HEK293 (cell line): ENCODE measurements at regions not wholly inside any gene's neighbourhood (a gene's known extent, or its start where the extent isn't known, plus 50 kb on each side); places are given as distances from the start of the nearest gene placed in this dataset.

Experiments
- CTCF ChIA-PET: fragments of 350-600 bp; formaldehyde crosslinking; extraction: SDS; loops from one replicate; lab custom pipeline; 2021; ENCODE audit warnings: antibody characterized with exemption; lab: Yijun Ruan, JAX
- POLR2A ChIA-PET: fragments of 300-600 bp; formaldehyde crosslinking; extraction: SDS; loops from one replicate; lab custom pipeline; 2020; ENCODE audit warnings: antibody characterized with exemption, inconsistent platforms; lab: Yijun Ruan, JAX
- H3K27ac ChIP-seq: fragments of 200-500 bp; sonication (Bioruptor generic); 2 replicates; pipeline ENCODE4 v1.5.1; 2014; ENCODE audit warnings: low read depth, low read length, control low read depth, inconsistent platforms; ENCODE audit errors: extremely low read depth
- H3K36me3 ChIP-seq, 2 experiments: fragments of 200-500 bp in 1 of 2; sonication (Bioruptor generic) in 1 of 2; 1 replicate in 1 of 2; 2 replicates in 1 of 2; pipeline ENCODE4 v1.5.1; 2014 to 2017; ENCODE audit warnings: inconsistent platforms in 2 of 2, low read length in 2 of 2; ENCODE audit not compliant: control insufficient read depth in 2 of 2, insufficient read depth in 1 of 2
- H3K4me1 ChIP-seq: fragments of 200-500 bp; sonication (Bioruptor generic); 2 replicates; pipeline ENCODE4 v1.5.1; 2014; ENCODE audit warnings: mild to moderate bottlenecking, low read length, inconsistent platforms; ENCODE audit not compliant: control insufficient read depth, insufficient read depth
- H3K4me3 ChIP-seq: 2 replicates; pipeline ENCODE4 v1.5.1; 2011; ENCODE audit warnings: low read depth, mild to moderate bottlenecking, control low read depth, low read length, moderate library complexity
- H3K9me3 ChIP-seq: fragments of 200-500 bp; sonication (Bioruptor generic); 2 replicates; pipeline ENCODE4 v1.5.1; 2014; ENCODE audit warnings: low read depth, low read length, inconsistent platforms; ENCODE audit not compliant: control insufficient read depth, insufficient read depth
- GLI2 ChIP-seq: fragments of 450-650 bp; formaldehyde crosslinking; IDR thresholded peaks from 2 replicates; pipeline ENCODE4; 2017; ENCODE audit warnings: missing biosample characterization, missing genetic modification characterization, low read depth, borderline replicate concordance
- IKZF3 ChIP-seq: fragments of 450-650 bp; IDR thresholded peaks from 2 replicates; pipeline ENCODE4 v1.5.0; 2018; ENCODE audit warnings: missing biosample characterization, mild to moderate bottlenecking, missing genetic modification characterization, moderate library complexity
- OVOL3 ChIP-seq: fragments of 450-650 bp; formaldehyde crosslinking; IDR thresholded peaks from 2 replicates; pipeline ENCODE4 v1.5.1; 2016; ENCODE audit warnings: missing biosample characterization, missing genetic modification characterization
- SALL2 ChIP-seq: fragments of 450-650 bp; formaldehyde crosslinking; IDR thresholded peaks from 2 replicates; pipeline ENCODE4 v1.5.0; 2017; ENCODE audit warnings: missing biosample characterization, mild to moderate bottlenecking, missing genetic modification characterization, borderline replicate concordance
- TCF7L2 ChIP-seq: IDR thresholded peaks from 2 replicates; pipeline ENCODE4 v1.6.1; 2011; ENCODE audit warnings: low read depth, mild to moderate bottlenecking, inconsistent platforms, low read length, moderate library complexity, borderline replicate concordance
- TRIM28 ChIP-seq: IDR thresholded peaks from 2 replicates; pipeline ENCODE4 v1.6.1; 2011; ENCODE audit warnings: low read length, control low read depth, borderline replicate concordance
- ZBTB7A ChIP-seq: fragments of 450-650 bp; formaldehyde crosslinking; IDR thresholded peaks from 2 replicates; pipeline ENCODE4 v1.5.1; 2016; ENCODE audit warnings: low read depth, missing biosample characterization, missing genetic modification characterization
- ZNF148 ChIP-seq: fragments of 450-650 bp; formaldehyde crosslinking; IDR thresholded peaks from 2 replicates; pipeline ENCODE4 v1.5.0; 2017; ENCODE audit warnings: missing biosample characterization, missing genetic modification characterization, borderline replicate concordance
- ZNF175 ChIP-seq: fragments of 450-650 bp; formaldehyde crosslinking; IDR thresholded peaks from 2 replicates; pipeline ENCODE4 v1.5.1; 2016; ENCODE audit warnings: missing biosample characterization, missing genetic modification characterization
- ZNF292 ChIP-seq: fragments of 450-650 bp; formaldehyde crosslinking; IDR thresholded peaks from 2 replicates; pipeline ENCODE4 v1.5.1; 2016; ENCODE audit warnings: low read depth, missing biosample characterization, missing genetic modification characterization, borderline replicate concordance
- ZNF513 ChIP-seq: fragments of 450-650 bp; IDR thresholded peaks from 2 replicates; pipeline ENCODE4 v1.5.1; 2018; ENCODE audit warnings: missing biosample characterization, missing genetic modification characterization
- ZNF549 ChIP-seq: fragments of 450-650 bp; IDR thresholded peaks from 2 replicates; pipeline ENCODE4 v1.5.1; 2018; ENCODE audit warnings: missing biosample characterization, missing genetic modification characterization, mild to moderate bottlenecking, inconsistent platforms, moderate library complexity
- ZNF560 ChIP-seq: fragments of 450-650 bp; formaldehyde crosslinking; IDR thresholded peaks from 2 replicates; pipeline ENCODE4 v1.5.1; 2017; ENCODE audit warnings: missing biosample characterization, missing genetic modification characterization, borderline replicate concordance
- ZNF621 ChIP-seq: fragments of 450-650 bp; formaldehyde crosslinking; IDR thresholded peaks from 2 replicates; pipeline ENCODE4 v1.5.1; 2017; ENCODE audit warnings: missing biosample characterization, missing genetic modification characterization
- ZNF670 ChIP-seq: fragments of 450-650 bp; formaldehyde crosslinking; IDR thresholded peaks from 2 replicates; pipeline ENCODE4 v1.5.1; 2016; ENCODE audit warnings: missing biosample characterization, missing genetic modification characterization, low read depth
- ZNF777 ChIP-seq: fragments of 450-650 bp; formaldehyde crosslinking; IDR thresholded peaks from 2 replicates; pipeline ENCODE4 v1.5.1; 2017; ENCODE audit warnings: missing biosample characterization, missing genetic modification characterization, borderline replicate concordance
- ZSCAN18 ChIP-seq: fragments of 450-650 bp; formaldehyde crosslinking; IDR thresholded peaks from 2 replicates; pipeline ENCODE4 v1.5.1; 2016; ENCODE audit warnings: missing biosample characterization, missing genetic modification characterization
- ZSCAN5A ChIP-seq: fragments of 450-650 bp; formaldehyde crosslinking; IDR thresholded peaks from 2 replicates; pipeline ENCODE4 v1.5.1; 2016; ENCODE audit warnings: missing biosample characterization, missing genetic modification characterization

GRCh38 chr2:209097168-209097567 is 326.7 kb upstream of the MAP2 start:
- TF ChIP-seq ZNF549 (tag by site-specific recombination): no peak
- TF ChIP-seq ZNF175 (tag by site-specific recombination): no peak
- TF ChIP-seq OVOL3 (tag by site-specific recombination): no peak
- TF ChIP-seq ZNF148 (tag by site-specific recombination): no peak
- TF ChIP-seq TCF7L2: no peak
- no peak for TF ChIP-seq ZNF621 (tag by site-specific recombination)
- no peak for TF ChIP-seq ZSCAN5A
- TF ChIP-seq ZNF292: no peak
- no peak for TF ChIP-seq ZNF560 (tag by site-specific recombination)
- TF ChIP-seq ZNF670 (tag by site-specific recombination): no peak
- TF ChIP-seq ZNF513 (tag by site-specific recombination): no peak
- no peak for TF ChIP-seq TRIM28
- H3K4me3 ChIP-seq: no peak overlapping the region
- CTCF ChIA-PET: no interaction called here
- H3K27ac ChIP-seq: no peak overlapping the region
- no peaks in the 10 kb centered on the region for H3K9me3 ChIP-seq
- no peaks in the 10 kb centered on the region for H3K4me1 ChIP-seq
- H3K36me3 ChIP-seq: no peaks in the 10 kb centered on the region
- POLR2A ChIA-PET: no interaction called here

- ChIA-PET POLR2A (no interaction called here), CTCF (no interaction called here)
- Histone ChIP-seq H3K36me3 (no peaks in the 10 kb centered on the region), H3K4me3 (no peak overlapping the region), H3K27ac (no peak overlapping the region), H3K9me3 (no peaks in the 10 kb centered on the region), H3K4me1 (no peaks in the 10 kb centered on the region)
- TF ChIP-seq ZBTB7A: no peak
- TF ChIP-seq ZSCAN18 (tag by site-specific recombination): no peak
- TF ChIP-seq ZNF777 (tag by site-specific recombination): no peak
- no peak for TF ChIP-seq GLI2 (tag by site-specific recombination)
- TF ChIP-seq IKZF3 (tag by site-specific recombination): no peak
- TF ChIP-seq SALL2 (tag by site-specific recombination): no peak
These were observed 321.5 kb upstream of the MAP2 start for GRCh38 chr2:209102319-209102718.
